Stomach (tissue), 8 donors: ENCODE measurements at regions not wholly inside any gene's neighbourhood (a gene's known extent, or its start where the extent isn't known, plus 50 kb on each side); places are given as distances from the start of the nearest gene placed in this dataset.

Experiments
- DNase-seq, 2 donors: peaks; one replicate each; pipeline versions ENCODE4 v3.0.0 to v3.0.0-alpha.2; 2013 to 2019
- H3K27ac ChIP-seq, 5 donors: fragments of 200-600 bp in 4 of 5; sonication (generic) in 4 of 5; one replicate each; pipeline ENCODE4 v1.5.1; 2013 to 2019; ENCODE audit warnings: mild to moderate bottlenecking in 1 of 5, moderate library complexity in 1 of 5
- H3K27me3 ChIP-seq, 3 donors: fragments of 200-600 bp; sonication (generic); one replicate each; pipeline ENCODE4 v1.5.1; 2017 to 2019; ENCODE audit warnings: mixed run types in 1 of 3
- H3K36me3 ChIP-seq, 4 donors: fragments of 200-600 bp; sonication (generic); 1 replicate in 3 of 4; 2 replicates in 1 of 4; pipeline ENCODE4 v1.5.1; 2016 to 2019
- H3K4me1 ChIP-seq, 4 donors: fragments of 200-600 bp; sonication (generic); one replicate each; pipeline ENCODE4 v1.5.1; 2016 to 2019
- H3K4me3 ChIP-seq, 4 donors: fragments of 200-600 bp; sonication (generic) in 3 of 4; one replicate each; pipeline ENCODE4 v1.5.1; 2016 to 2019; ENCODE audit warnings: mild to moderate bottlenecking in 1 of 4
- H3K9me3 ChIP-seq, 4 donors: fragments of 200-600 bp; sonication (generic); one replicate each; pipeline ENCODE4 v1.5.1; 2016 to 2019
- CTCF ChIP-seq, 7 experiments: fragments of 450-650 bp in 4 of 7; fragments of 200-600 bp in 3 of 7; sonication (generic) in 3 of 7; IDR thresholded peaks; one replicate each; pipeline ENCODE4 v1.5.1; 2016 to 2019; ENCODE audit warnings: antibody characterized with exemption in 7 of 7, control low read depth in 2 of 7, mild to moderate bottlenecking in 1 of 7
- EP300 ChIP-seq: sonication (generic); formaldehyde crosslinking; IDR thresholded peaks from one replicate; pipeline ENCODE4 v1.6.1; 2017; ENCODE audit warnings: antibody characterized with exemption
- POLR2A ChIP-seq, 4 donors: fragments of 450-650 bp; IDR thresholded peaks; one replicate each; pipeline ENCODE4 v1.6.1; 2016; ENCODE audit warnings: antibody characterized with exemption in 4 of 4, control low read depth in 2 of 4, mild to moderate bottlenecking in 1 of 4, moderate library complexity in 1 of 4
- POLR2AphosphoS5 ChIP-seq, 3 donors: sonication (generic); formaldehyde crosslinking; IDR thresholded peaks; one replicate each; pipeline ENCODE4 v1.6.1; 2016; ENCODE audit warnings: antibody characterized with exemption in 3 of 3
- WGBS, 5 donors: extraction: QIAGEN DNeasy Blood & Tissue Kit in 3 of 5; methylation state at CpG; one replicate each; pipeline versions ENCODE4 v1.1.5 to v1.1.7; 2013 to 2018; 5-methylcytosine and 5-hydroxymethylcytosine counted together
- intact Hi-C: fragments of 100-400 bp; cut with DNase I; formaldehyde crosslinking; loops from one replicate; pipeline ENCODE4 v1.15.1; 2023; ENCODE audit warnings: low total_unique reads
- donor health status: healthy with polysubstance abuse.
- donor health status: Bipolar disorder and iron deficiency.
- donor health status: healthy.

DNA sequence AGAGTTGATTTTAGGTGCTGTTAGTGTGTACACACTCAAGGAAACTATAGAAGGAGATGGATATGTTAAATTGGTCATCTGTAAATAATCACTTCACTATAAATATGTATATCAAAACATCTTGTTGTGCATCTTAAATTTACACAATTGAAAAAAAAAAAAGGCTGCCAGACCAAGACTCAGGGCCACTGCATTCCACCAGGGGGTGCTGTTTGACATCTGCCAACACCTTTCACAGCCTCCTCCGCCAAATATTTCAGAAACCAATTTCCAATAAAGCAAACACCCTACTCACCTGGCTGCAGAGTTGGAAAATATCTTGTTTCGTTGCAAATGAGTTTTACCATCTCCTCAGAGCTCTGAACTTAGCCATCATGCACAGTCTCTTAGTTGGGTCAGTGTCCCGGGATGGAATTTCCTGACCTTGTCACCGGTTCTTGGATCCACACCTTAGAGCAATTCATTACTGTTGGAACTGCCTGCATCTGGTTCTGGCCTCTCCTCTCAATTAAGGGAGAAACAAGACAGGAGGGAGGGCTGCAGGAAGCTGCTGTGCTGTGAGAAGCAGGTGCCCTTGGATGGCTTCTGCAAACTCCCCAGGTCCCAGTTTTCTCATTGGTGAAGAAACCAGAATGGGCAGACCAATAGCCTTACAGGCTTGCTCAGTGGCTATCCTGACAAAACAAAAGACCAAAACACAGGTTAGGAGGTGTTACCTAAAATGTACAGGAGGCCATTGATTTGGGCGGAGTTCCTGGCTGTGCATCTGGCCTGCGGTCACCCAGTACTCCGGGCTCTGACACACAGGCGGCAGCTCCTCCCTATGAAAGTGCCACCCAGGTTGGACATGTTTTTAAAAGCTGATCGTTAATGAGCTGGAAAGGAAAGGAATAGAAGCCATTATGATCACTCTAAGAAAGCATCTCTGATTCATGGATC lies 746.6 kb downstream of the UQCRFS1 start:
- H3K9me3 ChIP-seq, result no peaks in the 10 kb centered on the region
- H3K36me3 ChIP-seq, result no peaks in the 10 kb centered on the region
- peaks cover 0 to 20% (median 0%) of the 10 kb centered on the region in 3 donors for H3K27me3 ChIP-seq
- peak; percentile 61 to 89 for DNase-seq
- intact Hi-C loops, result loop anchor here (10.0 kb wide), 1 partner anchor 408 kb away; no protein-coding TSS in a partner anchor
- H3K4me3 ChIP-seq, result no peak overlapping the region
- TF ChIP-seq CTCF (IDR thresholded peaks at IDR 0.05) (peak in 5 of 7 experiments; percentile 62 to 76 (median 72)), POLR2AphosphoS5 (IDR thresholded peaks at IDR 0.05) (no peak)
- peaks cover 0 to 14% (median 3%) of the 10 kb centered on the region in 4 donors for H3K4me1 ChIP-seq
- H3K27ac ChIP-seq, result no peak overlapping the region
- WGBS, 5 donors, result 54 to 73% (median 69%) methylated on average over 6 to 9 of the region's 9 CpGs

DNA sequence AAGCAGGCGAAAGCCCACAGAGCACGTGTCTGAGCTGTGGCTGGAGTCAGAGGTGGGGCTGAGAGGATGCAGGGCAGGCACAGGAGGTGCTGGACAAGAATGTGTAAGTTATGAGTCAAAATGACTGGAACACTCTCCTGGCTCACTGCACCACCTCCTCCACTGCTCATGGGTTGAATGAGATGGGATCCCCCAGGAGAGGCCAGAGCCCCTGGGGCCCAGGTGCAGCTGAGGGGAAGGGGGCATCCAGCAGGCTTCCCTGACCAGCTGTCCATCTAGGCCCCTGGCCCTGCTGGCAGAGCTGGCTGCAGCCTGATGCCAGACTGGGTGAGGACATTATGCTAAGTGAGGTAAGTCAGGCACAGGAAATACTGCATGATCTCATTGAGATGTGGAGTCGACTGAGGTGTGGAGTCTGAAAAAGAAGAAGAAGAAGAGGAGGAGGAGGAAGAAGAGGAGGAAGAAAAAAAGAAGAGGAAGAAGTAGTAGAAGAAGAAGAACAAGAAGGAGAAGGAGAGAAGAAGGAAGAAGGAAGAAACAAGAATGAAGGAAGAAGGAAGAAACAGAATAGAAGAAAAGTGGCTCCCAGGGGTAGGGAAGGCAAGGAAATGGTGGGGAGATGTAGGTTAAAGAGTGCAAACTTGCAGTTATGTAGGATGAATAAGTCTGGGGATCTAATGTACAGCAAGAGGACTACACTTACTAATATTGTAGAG lies 747.4 kb downstream of the UQCRFS1 start:
- intact Hi-C loops, result loop anchor here (10.0 kb wide), 1 partner anchor 409 kb away; no protein-coding TSS in a partner anchor
- Histone ChIP-seq H3K36me3 (no peaks in the 10 kb centered on the region), H3K4me3 (no peak overlapping the region), H3K27me3 (peaks cover 0 to 26% (median 0%) of the 10 kb centered on the region in 3 donors), H3K27ac (no peak overlapping the region), H3K9me3 (no peaks in the 10 kb centered on the region), H3K4me1 (peaks cover 0 to 14% (median 3%) of the 10 kb centered on the region in 4 donors)
- TF ChIP-seq POLR2AphosphoS5 (IDR thresholded peaks at IDR 0.05) (no peak), POLR2A (IDR thresholded peaks at IDR 0.05) (no peak), EP300 (no peak), CTCF (IDR thresholded peaks at IDR 0.05) (no peak)
- DNase-seq, result no peak
- 59 to 79% (median 73%) methylated on average over 3 of the region's 3 CpGs for WGBS, 5 donors

GRCh38 chr19:28463493-28464053 lies 749.4 kb downstream of the UQCRFS1 start:
- Histone ChIP-seq H3K4me3 (no peak overlapping the region), H3K27ac (no peak overlapping the region), H3K9me3 (no peaks in the 10 kb centered on the region), H3K4me1 (peaks cover 0 to 6% (median under 1%) of the 10 kb centered on the region in 4 donors), H3K36me3 (no peaks in the 10 kb centered on the region), H3K27me3 (peaks cover 0 to 22% (median 0%) of the 10 kb centered on the region in 3 donors)
- WGBS, 5 donors, result 82 to 87% (median 85%) methylated on average over 5 of the region's 5 CpGs
- DNase-seq, result no peak
- intact Hi-C loops, result loop anchor here (10.0 kb wide), 1 partner anchor 411 kb away; no protein-coding TSS in a partner anchor
- no peak for TF ChIP-seq EP300

- WGBS, 5 donors, result 88 to 95% (median 92%) methylated on average over 2 of the region's 2 CpGs
- intact Hi-C loops, result no loop called here
Observed at GRCh38 chr19:28457620-28458019, 755.3 kb downstream of the UQCRFS1 start.

More at GRCh38 chr19:28457620-28458019, 755.3 kb downstream of the UQCRFS1 start:
- H3K4me1 ChIP-seq, result no peaks in the 10 kb centered on the region
- no peaks in the 10 kb centered on the region for H3K36me3 ChIP-seq
- H3K27me3 ChIP-seq, result peaks cover 0 to 9% (median 0%) of the 10 kb centered on the region in 3 donors
- H3K27ac ChIP-seq, result no peak overlapping the region
- TF ChIP-seq POLR2A (IDR thresholded peaks at IDR 0.05) (no peak), EP300 (no peak), POLR2AphosphoS5 (IDR thresholded peaks at IDR 0.05) (no peak), CTCF (IDR thresholded peaks at IDR 0.05) (no peak)
- no peak overlapping the region for H3K4me3 ChIP-seq
- H3K9me3 ChIP-seq, result no peaks in the 10 kb centered on the region
- DNase-seq, result no peak
